NB4 (cell line): ENCODE measurements at regions not wholly inside any gene's neighbourhood (a gene's known extent, or its start where the extent isn't known, plus 50 kb on each side); places are given as distances from the start of the nearest gene placed in this dataset.

Experiments used
- MYC ChIP-seq: IDR thresholded peaks from 2 replicates; pipeline ENCODE4 v1.6.1; 2011; ENCODE audit warnings: low read depth, low read length
- POLR2A ChIP-seq: IDR thresholded peaks from 2 replicates; pipeline ENCODE4 v1.6.1; 2011; ENCODE audit warnings: mild to moderate bottlenecking; ENCODE audit not compliant: insufficient read length; ENCODE audit errors: extremely low read depth
- TF ChIP-seq, protein P1 (sequence below): IDR thresholded peaks from one replicate; pipeline ENCODE4 v1.5.1; 2012; ENCODE audit warnings: low read depth, low read length
- TF ChIP-seq, protein P2 (sequence below): IDR thresholded peaks from 2 replicates; pipeline ENCODE4 v1.6.1; 2011; ENCODE audit warnings: low read depth, low read length

DNA sequence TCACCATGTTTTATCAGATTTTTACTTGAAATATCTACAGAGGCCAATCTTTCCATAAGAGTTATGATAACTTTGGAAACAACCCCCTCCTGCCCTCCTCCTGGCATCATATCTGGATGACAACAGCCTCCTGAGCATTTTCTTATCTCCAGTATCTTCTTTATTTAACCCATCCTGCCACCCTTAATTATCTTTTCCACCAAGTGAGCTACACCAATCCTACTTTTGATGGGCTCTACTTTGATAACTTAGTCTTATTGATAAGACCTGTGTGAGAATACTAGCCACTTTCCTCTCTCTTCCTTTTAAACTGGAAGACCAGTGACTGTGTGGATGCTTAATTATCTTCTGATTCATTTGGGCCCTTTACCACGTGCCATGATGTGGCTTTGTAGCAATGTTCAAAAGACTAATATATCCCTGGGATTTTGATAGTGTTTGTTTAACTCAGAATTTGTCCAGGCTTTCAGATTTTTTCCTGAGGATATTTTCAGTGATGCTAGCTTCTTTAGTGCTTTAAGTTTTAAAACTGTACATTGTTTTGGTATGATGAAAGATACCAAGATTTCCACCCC, 330.1 kb upstream of the GIMD1 start:
- TF ChIP-seq, protein P1, sequence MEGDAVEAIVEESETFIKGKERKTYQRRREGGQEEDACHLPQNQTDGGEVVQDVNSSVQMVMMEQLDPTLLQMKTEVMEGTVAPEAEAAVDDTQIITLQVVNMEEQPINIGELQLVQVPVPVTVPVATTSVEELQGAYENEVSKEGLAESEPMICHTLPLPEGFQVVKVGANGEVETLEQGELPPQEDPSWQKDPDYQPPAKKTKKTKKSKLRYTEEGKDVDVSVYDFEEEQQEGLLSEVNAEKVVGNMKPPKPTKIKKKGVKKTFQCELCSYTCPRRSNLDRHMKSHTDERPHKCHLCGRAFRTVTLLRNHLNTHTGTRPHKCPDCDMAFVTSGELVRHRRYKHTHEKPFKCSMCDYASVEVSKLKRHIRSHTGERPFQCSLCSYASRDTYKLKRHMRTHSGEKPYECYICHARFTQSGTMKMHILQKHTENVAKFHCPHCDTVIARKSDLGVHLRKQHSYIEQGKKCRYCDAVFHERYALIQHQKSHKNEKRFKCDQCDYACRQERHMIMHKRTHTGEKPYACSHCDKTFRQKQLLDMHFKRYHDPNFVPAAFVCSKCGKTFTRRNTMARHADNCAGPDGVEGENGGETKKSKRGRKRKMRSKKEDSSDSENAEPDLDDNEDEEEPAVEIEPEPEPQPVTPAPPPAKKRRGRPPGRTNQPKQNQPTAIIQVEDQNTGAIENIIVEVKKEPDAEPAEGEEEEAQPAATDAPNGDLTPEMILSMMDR: no peak
- TF ChIP-seq MYC (no peak), POLR2A (no peak)
- TF ChIP-seq, protein P2, sequence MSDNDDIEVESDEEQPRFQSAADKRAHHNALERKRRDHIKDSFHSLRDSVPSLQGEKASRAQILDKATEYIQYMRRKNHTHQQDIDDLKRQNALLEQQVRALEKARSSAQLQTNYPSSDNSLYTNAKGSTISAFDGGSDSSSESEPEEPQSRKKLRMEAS: no peak
